K562 (cell line): ENCODE measurements at regions not wholly inside any gene's neighbourhood (a gene's known extent, or its start where the extent isn't known, plus 50 kb on each side); places are given as distances from the start of the nearest gene placed in this dataset.

Source experiments
- AFF4 ChIP-seq: sonication (generic); formaldehyde crosslinking; IDR thresholded peaks from 2 replicates; pipeline ENCODE4 v1.8.0; 2023; ENCODE audit warnings: mild to moderate bottlenecking, missing genetic modification reagents
- ATF7 ChIP-seq: fragments of 450-650 bp; IDR thresholded peaks from 2 replicates; pipeline ENCODE4 v1.7.1; 2014; ENCODE audit warnings: mild to moderate bottlenecking, moderate library complexity
- CBX3 ChIP-seq, 2 experiments: IDR thresholded peaks; 1 replicate in 1 of 2; 2 replicates in 1 of 2; pipeline ENCODE4 v1.6.1; 2012; ENCODE audit warnings: inconsistent platforms in 2 of 2, low read length in 2 of 2, borderline replicate concordance in 1 of 2, control low read depth in 1 of 2
- E2F5 ChIP-seq: sonication (generic); formaldehyde crosslinking; IDR thresholded peaks from 2 replicates; pipeline ENCODE4 v1.8.0; 2022; ENCODE audit warnings: mild to moderate bottlenecking, missing genetic modification reagents
- HCFC1 ChIP-seq: IDR thresholded peaks from 2 replicates; pipeline ENCODE4 v1.6.1; 2012; ENCODE audit warnings: low read depth, low read length, improper control_type of control experiment
- HMG20B ChIP-seq: fragments of 250-450 bp; sonication (Bioruptor Pico); IDR thresholded peaks from 2 replicates; pipeline ENCODE4 v1.5.0; 2021; ENCODE audit warnings: mild to moderate bottlenecking
- JUNB ChIP-seq: fragments of 450-650 bp; formaldehyde crosslinking; conservative IDR thresholded peaks from 2 replicates; pipeline ENCODE4 v1.4.0; 2020; ENCODE audit warnings: mild to moderate bottlenecking
- NR2F6 ChIP-seq: fragments of 450-650 bp; formaldehyde crosslinking; IDR thresholded peaks from 2 replicates; pipeline ENCODE4 v1.4.0; 2020; ENCODE audit warnings: mild to moderate bottlenecking
- PCBP2 ChIP-seq: fragments of 200-400 bp; formaldehyde crosslinking; IDR thresholded peaks from 2 replicates; pipeline ENCODE4 v1.6.1; 2018; ENCODE audit warnings: low read length, low read depth, mild to moderate bottlenecking, moderate library complexity; ENCODE audit not compliant: poor library complexity, severe bottlenecking
- ZBTB33 ChIP-seq: sonication (generic); formaldehyde crosslinking; IDR thresholded peaks from 2 replicates; pipeline ENCODE4 v1.8.1; 2023; ENCODE audit warnings: mild to moderate bottlenecking, missing genetic modification reagents
- ZKSCAN8 ChIP-seq: fragments of 200-800 bp; sonication (Bioruptor generic); IDR thresholded peaks from 2 replicates; pipeline ENCODE4 v1.6.1; 2016; ENCODE audit warnings: missing genetic modification characterization, missing compliant biosample characterization
- ZNF165 ChIP-seq: fragments of 250-450 bp; sonication (Bioruptor Pico); IDR thresholded peaks from 2 replicates; pipeline ENCODE4 v1.4.0; 2020; ENCODE audit warnings: borderline replicate concordance
- ZNF586 ChIP-seq: fragments of 450-650 bp; formaldehyde crosslinking; conservative IDR thresholded peaks from 2 replicates; pipeline ENCODE4 v1.4.0; 2020; ENCODE audit warnings: mild to moderate bottlenecking, moderate library complexity
- ZNF740 ChIP-seq, 3 experiments: fragments of 200-800 bp in 1 of 3; sonication (Bioruptor generic) in 1 of 3; sonication (generic) in 1 of 3; formaldehyde crosslinking in 1 of 3; IDR thresholded peaks; 2 replicates each; pipeline versions ENCODE4 v1.6.1 to v1.8.0; 2016 to 2022; ENCODE audit warnings: mild to moderate bottlenecking in 2 of 3, missing compliant biosample characterization in 2 of 3, missing genetic modification characterization in 2 of 3, missing genetic modification reagents in 1 of 3

- TF ChIP-seq AFF4: 0 out of 2 replicates have a peak, but pooled peaks have one; percentile 30
- peak; percentile 86 for TF ChIP-seq ATF7
- TF ChIP-seq ZBTB33: no peak
- no peak for TF ChIP-seq ZNF165 (CRISPR knock-in tag)
- no peak for TF ChIP-seq PCBP2
- peak in 1 of 2 experiments; percentile 92; a peak in 2 of 3 replicates for TF ChIP-seq CBX3 (IDR thresholded peaks at IDR 0.05; ENCODE audit: borderline replicate concordance in 1 of 2, low read length in 2 of 2)
- TF ChIP-seq E2F5 (CRISPR knock-in tag): no peak
- no peak for TF ChIP-seq ZNF586 (CRISPR knock-in tag)
- TF ChIP-seq HCFC1: no peak
- peak; percentile 87 for TF ChIP-seq ZKSCAN8 (CRISPR knock-in tag)
- no peak for TF ChIP-seq NR2F6 (CRISPR knock-in tag)
- 0 out of 2 replicates have a peak, but pooled peaks have one; percentile 68 for TF ChIP-seq JUNB (CRISPR knock-in tag)
- TF ChIP-seq HMG20B: no peak
- peak; percentile 74 for TF ChIP-seq ZNF740 (CRISPR knock-in tag; IDR thresholded peaks at IDR 0.05)
- peak; percentile 59 to 76; a peak in 2 of 4 replicates for TF ChIP-seq ZNF740 (tag; IDR thresholded peaks at IDR 0.05)
Observed at GRCh38 chr3:177345049-177345972, 148.0 kb upstream of the TBL1XR1 start (continued).
